NCI-H1092 treated with DMSO at 0.1 percent for 48 hours (cell line): ENCODE measurements at regions not wholly inside any gene's neighbourhood (a gene's known extent, or its start where the extent isn't known, plus 50 kb on each side); places are given as distances from the start of the nearest gene placed in this dataset.

Experiments used
- DNase-seq: peaks from one replicate; lab custom pipeline; 2025; lab: John Stamatoyannopoulos, UW

- no peak for DNase-seq
Measured at GRCh38 chr2:54392555-54393324, 63.4 kb upstream of the SPTBN1 start.

GRCh38 chr2:54394392-54394791 lies 61.7 kb upstream of the SPTBN1 start:
- no peak for DNase-seq

- no peak for DNase-seq
Measured at GRCh38 chr2:54396107-54396506, 60.0 kb upstream of the SPTBN1 start.

DNA sequence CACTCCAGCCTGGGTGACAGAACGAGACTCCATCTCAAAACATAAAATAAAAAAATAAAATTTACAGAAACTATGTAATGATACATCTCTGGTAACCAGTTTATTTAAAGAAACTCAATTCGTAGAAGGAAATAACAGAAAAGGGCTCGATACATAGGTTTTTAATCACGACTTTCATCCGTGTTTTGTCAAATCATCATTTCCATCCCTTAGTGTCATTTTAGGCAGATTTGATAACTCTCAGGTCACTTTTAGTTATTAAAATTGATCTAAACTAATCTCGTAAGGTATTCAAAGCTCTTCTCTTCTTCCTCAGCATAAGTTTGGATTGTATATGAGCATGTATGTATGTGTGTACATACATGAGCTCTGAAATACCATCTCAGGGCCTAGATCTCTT lies 59.3 kb upstream of the SPTBN1 start:
- DNase-seq, result no peak

GRCh38 chr2:54397426-54397825 lies 58.7 kb upstream of the SPTBN1 start:
- no peak for DNase-seq

GRCh38 chr2:54401554-54401953 lies 54.6 kb upstream of the SPTBN1 start:
- DNase-seq, result no peak

GRCh38 chr2:54402350-54402749 lies 53.8 kb upstream of the SPTBN1 start:
- DNase-seq, result no peak

- DNase-seq, result no peak
Measured at GRCh38 chr2:54403512-54404238, 52.5 kb upstream of the SPTBN1 start.

DNA sequence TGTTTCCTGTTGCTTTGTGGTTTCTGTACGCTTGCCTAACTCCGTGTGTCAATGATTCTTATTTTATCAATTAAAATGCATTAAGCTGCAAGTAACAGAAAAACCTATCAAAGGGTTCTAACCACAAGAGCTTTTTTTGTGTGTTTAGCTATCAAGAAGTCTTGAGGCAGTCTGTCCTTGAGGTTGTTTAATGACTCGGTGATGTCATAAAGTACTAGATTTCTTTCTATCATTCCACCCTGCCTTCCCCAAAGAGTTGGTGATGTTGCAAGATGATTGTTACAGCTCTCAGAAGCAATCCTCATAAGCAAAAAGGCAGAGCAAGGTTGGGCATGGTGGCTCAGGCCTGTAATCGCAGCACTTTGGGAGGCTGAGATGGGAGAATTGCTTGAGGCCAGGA lies 51.9 kb upstream of the SPTBN1 start:
- DNase-seq, result no peak

DNA sequence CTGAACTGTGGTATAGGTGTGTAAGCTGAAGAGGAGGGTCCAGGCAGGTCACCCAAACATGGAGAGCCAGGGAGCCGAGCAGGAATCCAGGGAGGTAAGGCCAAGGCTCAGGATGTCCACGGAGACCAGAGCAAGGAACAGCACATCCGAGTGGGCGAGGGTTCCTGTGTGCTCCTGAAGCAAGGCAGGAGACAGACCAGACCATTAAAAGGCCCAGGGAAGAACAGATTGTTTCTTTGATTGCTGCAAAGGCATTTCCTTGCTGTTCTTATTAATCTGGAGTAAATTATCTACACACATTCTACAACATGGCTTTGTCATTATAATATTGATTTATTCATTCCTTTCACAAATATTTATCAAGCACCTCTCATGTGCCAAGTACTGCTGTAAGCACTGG lies 50.1 kb upstream of the SPTBN1 start:
- no peak for DNase-seq
